Brain microvascular endothelial cell (primary cell): ENCODE measurements at regions not wholly inside any gene's neighbourhood (a gene's known extent, or its start where the extent isn't known, plus 50 kb on each side); places are given as distances from the start of the nearest gene placed in this dataset.

ENCODE experiments used
- DNase-seq: peaks from one replicate; pipeline ENCODE4 v3.0.0-alpha.2; 2020
- H3K27ac ChIP-seq: fragments of 250-450 bp; sonication (Bioruptor Pico); 2 replicates; pipeline ENCODE4 v1.5.1; 2020; ENCODE audit warnings: mild to moderate bottlenecking, moderate library complexity
- H3K27me3 ChIP-seq: fragments of 250-450 bp; sonication (Bioruptor Pico); replicated peaks from 2 replicates; pipeline ENCODE4 v1.5.1; 2020; ENCODE audit warnings: mild to moderate bottlenecking
- H3K36me3 ChIP-seq: fragments of 250-450 bp; sonication (Bioruptor Pico); replicated peaks from 2 replicates; pipeline ENCODE4 v1.5.1; 2020; ENCODE audit warnings: mild to moderate bottlenecking
- H3K4me3 ChIP-seq: 2 replicates; pipeline ENCODE4 v1.5.1; 2011; ENCODE audit warnings: low read depth, mild to moderate bottlenecking, control low read depth, low read length, moderate library complexity
- CTCF ChIP-seq: IDR thresholded peaks from 2 replicates; pipeline ENCODE4 v1.5.1; 2011; ENCODE audit warnings: low read depth, mild to moderate bottlenecking, moderate library complexity, low read length, control low read depth, inconsistent platforms; ENCODE audit errors: missing control alignments
- in situ Hi-C: cut with HindIII; loops from 2 replicates; pipeline ENCODE4 v1.10.0; 2017; ENCODE audit warnings: low sequenced_read_pairs, low pct_ligation_motif_present

- no peaks in the 10 kb centered on the region for H3K36me3 ChIP-seq
- H3K27me3 ChIP-seq, result no peaks in the 10 kb centered on the region
- no peak overlapping the region for H3K4me3 ChIP-seq
- TF ChIP-seq CTCF, result no peak
- in situ Hi-C loops, result no loop called here
- no peak overlapping the region for H3K27ac ChIP-seq
- DNase-seq, result no peak
Observed at GRCh38 chr13:79667771-79668170, 186.8 kb downstream of the NDFIP2 start.

- in situ Hi-C loops, result no loop called here
Observed at GRCh38 chr13:79663977-79664636, 183.2 kb downstream of the NDFIP2 start.

GRCh38 chr13:79663435-79663834, 182.5 kb downstream of the NDFIP2 start:
- in situ Hi-C loops, result no loop called here
- TF ChIP-seq CTCF, result no peak
- no peak overlapping the region for H3K4me3 ChIP-seq
- no peaks in the 10 kb centered on the region for H3K36me3 ChIP-seq
- no peak for DNase-seq
- no peak overlapping the region for H3K27ac ChIP-seq
- H3K27me3 ChIP-seq, result no peaks in the 10 kb centered on the region

More at GRCh38 chr13:79663977-79664636, 183.2 kb downstream of the NDFIP2 start:
- Histone ChIP-seq H3K4me3 (no peak overlapping the region), H3K27me3 (no peaks in the 10 kb centered on the region), H3K36me3 (no peaks in the 10 kb centered on the region), H3K27ac (no peak overlapping the region)
- no peak for TF ChIP-seq CTCF
- DNase-seq, result no peak

GRCh38 chr13:79662882-79663281, 181.9 kb downstream of the NDFIP2 start:
- no peaks in the 10 kb centered on the region for H3K36me3 ChIP-seq
- H3K27me3 ChIP-seq, result no peaks in the 10 kb centered on the region
- no peak overlapping the region for H3K4me3 ChIP-seq
- in situ Hi-C loops, result no loop called here
- H3K27ac ChIP-seq, result no peak overlapping the region
- no peak for TF ChIP-seq CTCF
- no peak for DNase-seq

- H3K27me3 ChIP-seq, result no peaks in the 10 kb centered on the region
- H3K36me3 ChIP-seq, result no peaks in the 10 kb centered on the region
- no peak for TF ChIP-seq CTCF
- H3K27ac ChIP-seq, result no peak overlapping the region
- in situ Hi-C loops, result no loop called here
- H3K4me3 ChIP-seq, result no peak overlapping the region
- no peak for DNase-seq
Observed at GRCh38 chr13:79660361-79660760, 179.4 kb downstream of the NDFIP2 start.

GRCh38 chr13:79659121-79659521, 178.2 kb downstream of the NDFIP2 start:
- no peaks in the 10 kb centered on the region for H3K27me3 ChIP-seq
- no peak for DNase-seq
- no peak overlapping the region for H3K4me3 ChIP-seq
- H3K36me3 ChIP-seq, result no peaks in the 10 kb centered on the region
- TF ChIP-seq CTCF, result no peak
- in situ Hi-C loops, result no loop called here
- no peak overlapping the region for H3K27ac ChIP-seq
